ENCODE measurements at regions not wholly inside any gene's neighbourhood (a gene's known extent, or its start where the extent isn't known, plus 50 kb on each side); places are given as distances from the start of the nearest gene placed in this dataset.

GRCh38 chr13:18948012-18948663 is 233.5 kb downstream of the TUBA3C start:
- TF ChIP-seq CTCF (IDR thresholded peaks at IDR 0.05) = no peak
- TF ChIP-seq POLR2A (IDR thresholded peaks at IDR 0.05) = no peak
- TF ChIP-seq EP300 (IDR thresholded peaks at IDR 0.05) = no peak

All from gastroesophageal sphincter (tissue), 3 donors.